ENCODE measurements at regions not wholly inside any gene's neighbourhood (a gene's known extent, or its start where the extent isn't known, plus 50 kb on each side); places are given as distances from the start of the nearest gene placed in this dataset.

GRCh38 chr1:194062962-194063361, 876.5 kb upstream of the B3GALT2 start:
- TF ChIP-seq, protein P1, sequence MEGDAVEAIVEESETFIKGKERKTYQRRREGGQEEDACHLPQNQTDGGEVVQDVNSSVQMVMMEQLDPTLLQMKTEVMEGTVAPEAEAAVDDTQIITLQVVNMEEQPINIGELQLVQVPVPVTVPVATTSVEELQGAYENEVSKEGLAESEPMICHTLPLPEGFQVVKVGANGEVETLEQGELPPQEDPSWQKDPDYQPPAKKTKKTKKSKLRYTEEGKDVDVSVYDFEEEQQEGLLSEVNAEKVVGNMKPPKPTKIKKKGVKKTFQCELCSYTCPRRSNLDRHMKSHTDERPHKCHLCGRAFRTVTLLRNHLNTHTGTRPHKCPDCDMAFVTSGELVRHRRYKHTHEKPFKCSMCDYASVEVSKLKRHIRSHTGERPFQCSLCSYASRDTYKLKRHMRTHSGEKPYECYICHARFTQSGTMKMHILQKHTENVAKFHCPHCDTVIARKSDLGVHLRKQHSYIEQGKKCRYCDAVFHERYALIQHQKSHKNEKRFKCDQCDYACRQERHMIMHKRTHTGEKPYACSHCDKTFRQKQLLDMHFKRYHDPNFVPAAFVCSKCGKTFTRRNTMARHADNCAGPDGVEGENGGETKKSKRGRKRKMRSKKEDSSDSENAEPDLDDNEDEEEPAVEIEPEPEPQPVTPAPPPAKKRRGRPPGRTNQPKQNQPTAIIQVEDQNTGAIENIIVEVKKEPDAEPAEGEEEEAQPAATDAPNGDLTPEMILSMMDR (IDR thresholded peaks at IDR 0.05): no peak
- TF ChIP-seq EP300 (IDR thresholded peaks at IDR 0.05): no peak
